DMS 273 (cell line): ENCODE measurements at regions not wholly inside any gene's neighbourhood (a gene's known extent, or its start where the extent isn't known, plus 50 kb on each side); places are given as distances from the start of the nearest gene placed in this dataset.

Source experiments
- DNase-seq: peaks from one replicate; lab custom pipeline; 2025; ENCODE audit not compliant: unreplicated experiment; lab: John Stamatoyannopoulos, UW

DNA sequence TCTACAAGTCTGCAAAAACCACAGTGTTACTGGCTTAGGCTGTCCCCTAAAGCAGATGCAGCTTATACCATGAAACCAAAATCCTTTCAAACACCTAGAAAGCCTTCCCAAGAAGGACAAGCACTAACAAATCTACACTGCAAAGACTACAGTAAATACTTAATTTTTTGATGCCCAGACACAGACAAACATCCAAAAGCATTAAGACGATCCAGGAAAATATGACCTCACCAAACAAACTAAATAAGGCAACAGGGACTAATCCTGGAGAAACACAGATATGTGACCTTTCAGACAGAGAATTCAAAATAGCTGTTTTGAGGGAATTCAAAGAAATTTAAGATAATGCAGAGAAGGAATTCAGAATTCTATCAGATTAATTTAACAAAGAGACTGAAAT, 423.5 kb downstream of the COL12A1 start:
- no peak for DNase-seq

DNA sequence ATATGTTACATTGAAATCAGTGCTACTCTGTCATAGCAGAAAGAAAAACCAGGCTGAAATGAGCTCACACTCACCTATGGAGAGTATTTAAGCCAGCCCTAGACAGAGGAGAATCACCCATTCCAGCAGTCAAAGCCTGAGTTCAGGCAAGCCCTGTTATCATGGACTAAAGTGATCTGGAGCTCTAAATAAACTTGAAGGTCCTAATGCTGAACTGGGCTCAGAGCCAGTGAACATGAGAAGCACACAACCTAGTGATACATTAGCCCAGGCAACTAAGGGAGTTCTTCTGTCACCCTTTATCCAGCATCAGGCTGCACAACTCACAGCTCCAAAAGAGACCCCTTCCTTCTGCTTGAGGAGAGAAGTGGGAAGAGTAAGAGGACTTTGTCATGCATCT, 425.0 kb downstream of the COL12A1 start:
- no peak for DNase-seq

DNA sequence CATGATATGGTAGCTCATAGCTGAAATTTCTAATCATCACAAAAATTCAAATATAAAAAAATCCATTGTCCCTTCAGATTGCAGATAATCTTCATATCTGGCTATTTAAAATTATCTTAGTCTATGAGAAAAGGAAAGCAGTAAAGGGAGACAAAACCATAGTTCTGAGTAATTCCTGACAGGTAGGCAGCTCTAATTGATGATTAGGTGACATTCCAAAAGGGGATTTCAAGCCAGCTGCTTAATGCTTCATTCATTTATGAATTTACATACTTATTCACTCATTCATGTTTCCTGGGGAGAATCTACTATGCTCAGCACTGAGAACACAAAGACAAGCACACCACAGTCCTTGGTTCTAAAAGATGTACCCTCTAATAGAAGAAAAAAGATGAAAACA, 437.1 kb downstream of the COL12A1 start:
- no peak for DNase-seq

DNA sequence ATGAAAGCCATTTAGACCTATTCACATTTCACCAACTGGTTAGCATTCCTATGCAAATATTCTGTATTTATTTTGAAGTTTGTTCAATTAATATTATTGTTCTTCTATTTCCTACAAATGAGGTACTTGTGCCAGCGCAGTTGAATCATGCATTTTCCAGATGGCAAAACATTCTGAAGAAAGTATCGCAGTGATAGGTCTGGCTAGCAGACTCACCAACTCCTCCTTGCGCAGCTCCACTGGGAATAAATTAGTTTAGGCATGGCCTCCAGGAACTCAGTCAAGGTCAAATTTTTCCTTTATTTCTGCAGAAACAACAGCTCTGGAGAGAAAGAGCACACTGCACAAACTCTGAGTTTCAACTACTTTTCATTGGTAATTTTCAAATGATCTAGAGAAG, 437.7 kb downstream of the COL12A1 start:
- DNase-seq = no peak

DNA sequence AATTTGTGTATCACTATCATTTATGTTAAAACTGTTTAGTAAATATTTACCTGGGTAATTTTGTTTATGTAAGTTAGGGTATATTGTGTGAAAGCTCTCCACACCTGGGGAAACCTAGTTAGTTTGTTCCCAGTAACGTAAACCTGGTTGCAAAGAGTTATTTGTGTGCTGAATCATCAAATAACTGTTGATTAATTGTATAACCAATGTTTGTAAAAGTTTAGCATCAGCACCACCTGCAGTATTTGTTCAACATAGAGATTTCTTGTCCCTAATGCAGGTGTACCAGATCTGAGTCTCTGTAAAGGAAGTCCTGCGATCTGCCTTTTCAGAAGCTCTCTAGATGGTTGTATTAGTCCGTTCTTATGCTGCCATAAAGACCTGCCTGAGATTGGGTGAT, 440.4 kb downstream of the COL12A1 start:
- no peak for DNase-seq

DNA sequence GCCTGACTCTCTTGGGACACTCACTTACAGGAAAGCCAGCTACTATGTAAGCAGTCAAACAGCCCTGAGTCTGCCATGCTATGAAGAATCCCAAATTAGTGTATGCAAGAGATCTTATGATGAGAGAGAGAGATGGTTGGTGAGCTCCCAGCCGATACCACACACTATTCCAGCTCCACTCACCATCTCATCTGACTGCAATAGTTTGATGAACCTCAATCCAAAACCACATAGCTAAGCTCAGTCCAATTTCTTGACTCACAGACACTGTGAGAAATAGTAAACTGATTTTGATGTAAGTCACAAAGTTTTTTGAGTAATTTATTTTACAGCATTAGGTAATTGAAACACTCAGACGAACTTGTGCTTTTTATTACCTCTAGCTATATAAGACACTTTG, 441.4 kb downstream of the COL12A1 start:
- no peak for DNase-seq

DNA sequence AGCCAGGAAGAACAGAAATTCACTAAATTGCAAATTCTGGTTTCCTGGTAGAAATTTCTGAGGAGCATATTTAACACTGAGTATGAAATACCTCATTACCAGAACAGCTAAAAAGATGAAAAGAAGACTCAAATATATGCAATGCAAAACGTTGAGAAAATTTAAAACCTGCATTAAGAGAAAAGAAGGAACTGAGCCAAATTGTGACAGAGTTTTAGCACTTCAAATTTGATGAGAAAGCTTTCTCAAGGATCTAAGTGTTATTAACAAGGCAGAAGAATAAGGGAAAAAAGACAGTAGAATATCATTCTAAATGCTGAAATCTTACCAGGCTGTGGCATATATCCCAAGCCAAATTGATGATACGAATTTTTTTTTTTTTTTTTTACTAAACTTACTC, 443.0 kb downstream of the COL12A1 start:
- no peak for DNase-seq

DNA sequence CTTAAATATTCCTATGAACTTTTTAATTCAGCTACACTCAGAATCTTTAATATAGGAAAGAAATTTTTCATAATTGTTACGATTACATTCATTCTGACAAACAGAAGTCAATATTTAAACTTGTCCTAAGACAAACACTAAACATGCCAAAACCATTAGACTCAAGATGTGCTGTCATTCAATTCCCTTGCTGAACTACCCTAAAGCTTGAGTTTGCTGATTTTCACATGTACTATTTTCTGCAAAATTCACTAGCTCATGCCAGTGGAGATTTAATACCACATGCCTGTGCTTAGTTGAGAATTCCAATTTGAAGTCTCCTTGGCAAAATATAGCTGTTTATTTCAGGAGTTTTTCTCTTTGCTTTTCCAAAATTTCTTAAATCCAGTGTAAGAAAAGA, 448.0 kb downstream of the COL12A1 start:
- DNase-seq = no peak

DNA sequence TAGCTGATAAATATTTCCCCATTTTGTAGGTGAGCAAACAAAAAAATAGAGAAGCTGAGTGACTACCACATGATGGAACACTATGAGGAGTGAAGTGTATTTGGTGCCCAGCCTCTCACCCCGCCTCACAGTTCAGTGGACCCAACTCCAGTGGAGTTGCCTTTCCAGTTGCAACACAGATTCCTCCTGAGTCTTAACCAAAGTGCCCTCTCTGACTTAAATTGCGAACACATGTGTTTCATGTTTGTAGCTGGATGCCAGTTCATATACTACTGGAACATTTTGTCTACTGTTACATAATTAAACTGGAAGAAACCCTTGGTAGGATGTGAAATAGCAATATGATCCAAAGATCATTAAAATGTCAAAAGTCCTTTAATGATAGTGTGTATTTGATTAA, 448.9 kb downstream of the COL12A1 start:
- DNase-seq = no peak

DNA sequence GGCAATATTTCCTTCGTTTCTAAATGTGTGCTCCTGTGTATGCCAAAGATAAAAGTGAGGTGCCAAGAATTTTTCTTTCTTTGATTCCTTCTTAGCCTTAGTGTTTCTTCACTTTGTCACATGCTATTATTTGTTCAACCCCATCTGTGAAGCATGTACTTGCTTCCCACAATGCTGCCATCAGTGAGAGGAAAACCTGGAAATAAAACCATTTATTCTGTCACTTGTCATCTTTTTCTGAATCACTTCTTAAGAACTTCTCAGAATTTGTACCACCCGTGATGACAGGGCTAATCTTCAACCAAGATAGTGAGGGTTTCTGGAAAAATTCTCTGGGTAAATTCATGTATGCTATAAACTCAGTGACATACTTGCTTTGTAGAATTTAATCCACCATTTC, 450.1 kb downstream of the COL12A1 start:
- DNase-seq = no peak

DNA sequence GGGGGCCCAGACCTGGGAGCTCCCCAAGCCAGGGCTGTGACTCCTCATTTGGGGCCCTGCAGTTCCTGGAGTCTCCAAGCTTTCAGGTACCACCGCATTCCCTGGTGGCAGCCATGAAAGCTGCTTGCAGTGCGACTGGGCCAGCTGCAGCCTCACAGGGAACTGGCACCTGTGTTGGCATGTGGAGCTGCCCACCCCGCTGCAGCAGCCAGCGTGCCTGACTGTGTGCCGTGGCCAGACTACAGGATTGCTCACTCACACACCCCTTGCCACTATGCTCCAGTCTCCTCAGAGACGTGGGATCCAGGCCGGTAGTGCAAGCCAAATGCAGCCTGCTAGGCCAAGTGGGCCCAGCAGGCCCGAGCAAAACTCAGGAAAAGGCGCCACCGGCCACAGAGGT, 450.7 kb downstream of the COL12A1 start:
- DNase-seq = no peak

DNA sequence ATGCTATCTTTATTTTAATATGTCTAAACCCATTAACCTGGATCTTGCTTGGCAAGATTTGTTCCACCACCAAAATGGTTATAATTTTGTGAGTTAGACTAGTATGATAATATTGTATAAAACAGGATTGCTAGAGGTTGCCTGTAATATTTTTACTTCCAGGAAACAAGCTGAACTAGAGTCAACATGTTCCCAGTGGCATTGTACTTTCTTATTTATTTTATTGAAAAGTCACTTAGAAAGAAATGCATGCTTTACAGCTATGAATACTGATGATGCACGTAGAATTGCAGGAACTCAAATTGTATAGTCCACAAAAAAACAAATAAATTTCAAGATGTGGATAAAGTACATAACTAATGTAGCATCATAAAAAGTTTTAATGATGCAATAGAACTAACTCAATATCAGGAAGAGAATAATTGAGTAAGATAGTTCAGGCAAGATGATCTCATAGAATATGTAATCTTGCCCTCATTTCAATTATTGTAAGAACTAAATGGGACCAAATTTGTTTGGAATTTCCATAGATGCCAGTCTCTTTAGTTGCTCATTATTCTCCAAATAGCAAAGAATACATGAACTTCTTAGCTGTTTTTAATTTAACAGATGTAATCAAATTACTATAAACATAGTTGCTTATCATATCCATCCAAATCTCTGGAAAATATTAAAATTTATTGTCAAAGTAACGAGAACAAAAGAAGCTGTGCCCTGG, 451.8 kb downstream of the COL12A1 start:
- DNase-seq = no peak

DNA sequence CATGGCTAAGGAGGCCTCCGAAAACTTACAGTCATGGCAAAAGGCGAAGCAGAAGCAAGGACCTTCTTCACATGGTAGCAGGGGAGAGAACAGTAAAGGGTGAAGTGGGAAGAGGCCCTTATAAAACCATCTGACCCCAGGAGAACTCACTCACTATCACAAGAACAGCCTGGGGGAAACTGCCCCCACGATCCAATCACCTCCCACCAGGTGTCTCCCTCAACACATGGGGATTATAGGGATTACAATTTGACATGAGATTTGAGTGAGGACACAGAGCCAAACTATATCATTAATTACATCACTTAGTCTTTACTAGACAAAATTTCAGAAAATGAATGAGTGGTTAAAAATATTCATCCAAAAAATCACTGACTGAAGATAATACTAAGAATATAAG, 453.6 kb downstream of the COL12A1 start:
- DNase-seq = no peak

DNA sequence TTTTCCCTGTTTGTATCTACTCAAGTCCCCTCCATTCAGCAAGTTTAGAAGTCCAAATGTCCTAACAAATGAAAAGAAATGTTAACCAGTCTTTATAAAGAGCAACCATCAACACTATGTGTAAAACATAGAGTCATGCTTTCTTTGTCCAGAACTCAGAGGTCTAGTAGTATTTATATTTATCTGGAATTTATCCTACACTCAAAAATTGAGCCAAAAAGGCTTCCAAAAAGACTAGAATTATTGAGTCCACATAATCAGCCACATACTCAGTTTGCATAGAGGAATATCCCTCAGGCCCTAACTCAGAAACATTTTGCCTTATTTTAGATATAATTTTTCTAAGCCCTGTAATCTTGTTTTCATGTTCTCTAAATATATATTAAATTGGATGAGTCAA, 455.0 kb downstream of the COL12A1 start:
- no peak for DNase-seq

DNA sequence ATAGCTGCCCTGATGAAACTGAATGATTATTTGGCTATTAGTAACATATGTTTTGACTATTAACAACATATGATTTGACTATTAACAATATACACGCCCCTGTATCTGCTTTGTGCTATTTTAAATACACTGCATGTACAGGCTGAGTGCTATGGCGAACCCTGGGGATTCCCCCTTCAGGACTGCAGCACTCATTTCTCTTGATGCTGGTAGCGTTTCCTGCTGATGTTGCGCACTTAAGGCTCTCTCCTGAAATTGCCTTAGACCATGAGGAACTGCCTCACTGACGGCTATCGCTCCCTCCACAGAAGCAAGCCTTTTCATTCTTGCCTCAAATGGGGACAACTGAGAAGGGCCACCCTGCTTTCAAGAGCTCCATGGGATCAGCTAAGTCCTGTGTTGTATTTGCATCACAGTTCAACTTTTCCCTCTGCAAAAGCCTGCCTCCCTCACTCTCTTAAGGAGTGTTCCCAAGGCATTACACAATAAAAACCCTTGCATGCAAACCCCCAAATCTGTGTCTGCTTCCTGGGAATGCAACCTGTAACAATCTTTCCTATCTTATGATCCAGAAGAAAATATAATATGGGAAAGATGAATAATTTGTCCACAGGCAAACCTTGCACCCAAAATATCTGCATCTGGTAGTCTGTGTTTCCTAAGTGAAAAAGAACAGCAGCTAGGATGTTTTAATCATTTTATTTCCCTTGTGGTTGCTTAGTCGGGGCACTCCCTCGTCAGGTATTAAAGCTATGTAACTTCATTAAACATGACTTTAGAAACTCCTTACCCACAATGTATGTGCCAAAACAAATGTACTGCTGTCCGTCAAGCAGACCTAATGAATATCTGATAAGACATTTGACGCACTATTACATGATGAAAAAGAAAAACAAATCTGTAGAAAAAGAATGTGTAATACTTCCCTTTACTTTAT, 456.4 kb downstream of the COL12A1 start:
- no peak for DNase-seq

DNA sequence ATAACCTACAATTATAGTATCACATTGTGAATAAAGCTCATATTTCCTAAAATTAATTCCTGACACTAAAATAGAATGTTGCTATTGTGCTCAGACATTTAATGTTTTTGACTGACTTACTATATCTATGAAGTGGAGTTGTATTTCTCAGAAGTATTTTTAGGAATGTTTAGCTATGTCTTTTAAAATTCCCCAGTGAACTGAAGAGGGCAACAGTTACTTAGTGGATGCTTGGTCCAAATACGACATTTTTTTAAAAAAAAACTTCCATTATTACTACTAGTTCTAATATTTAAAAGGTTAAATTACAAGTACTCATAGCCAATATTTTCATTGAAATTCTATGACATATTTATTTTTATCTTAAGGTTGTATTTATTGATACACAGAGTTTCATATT, 460.2 kb downstream of the COL12A1 start:
- DNase-seq = no peak

DNA sequence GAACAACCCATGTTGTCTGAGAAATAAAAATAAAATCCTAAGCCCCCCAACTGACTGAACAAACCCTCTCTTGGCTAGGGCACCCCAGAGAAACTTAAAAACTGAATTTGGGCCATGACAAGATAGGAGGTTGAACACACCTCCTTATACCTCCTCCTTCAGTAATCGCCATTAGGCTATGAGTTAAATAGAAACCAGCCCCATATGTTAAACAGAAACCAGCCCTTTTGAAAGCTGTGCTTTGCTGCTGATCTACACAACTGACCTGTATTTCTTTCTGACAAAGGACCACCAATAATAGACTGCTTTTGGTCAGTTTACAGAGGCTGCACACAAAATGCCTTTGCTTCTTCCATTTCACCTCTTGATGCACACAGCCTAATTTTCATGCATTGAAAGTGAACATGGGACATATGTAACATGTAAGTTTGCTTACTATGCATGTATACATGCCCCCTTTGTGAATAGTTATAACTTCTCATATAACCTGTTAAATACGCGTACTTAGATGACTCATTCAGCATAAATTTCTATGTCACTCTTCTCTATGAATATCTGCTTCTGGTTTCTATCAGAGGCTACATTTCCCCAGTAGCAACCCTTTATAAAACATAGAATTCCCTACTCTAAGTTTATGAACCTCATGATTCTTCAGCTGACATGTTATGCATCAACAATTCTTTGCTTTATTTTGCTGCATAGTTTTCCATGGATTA, 462.9 kb downstream of the COL12A1 start:
- DNase-seq = no peak

DNA sequence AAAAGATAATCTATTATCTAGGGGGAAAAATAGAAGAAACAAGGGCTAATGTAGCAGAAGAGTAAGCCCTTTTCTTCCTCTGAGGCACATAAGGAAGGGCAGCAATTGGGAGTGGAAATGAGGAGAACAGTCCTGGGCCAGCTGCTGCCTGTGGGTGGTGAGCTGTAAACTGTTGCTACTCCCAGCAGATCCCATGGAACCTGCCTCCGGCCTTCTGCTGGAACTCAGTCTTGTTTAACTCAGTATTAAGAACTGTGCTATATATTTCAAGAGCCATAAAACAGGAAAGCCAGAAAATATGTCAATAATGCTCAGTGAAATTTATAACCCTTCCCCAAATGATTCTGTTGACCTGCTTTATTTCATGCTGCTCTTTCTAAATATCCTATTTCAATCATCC, 464.2 kb downstream of the COL12A1 start:
- no peak for DNase-seq

DNA sequence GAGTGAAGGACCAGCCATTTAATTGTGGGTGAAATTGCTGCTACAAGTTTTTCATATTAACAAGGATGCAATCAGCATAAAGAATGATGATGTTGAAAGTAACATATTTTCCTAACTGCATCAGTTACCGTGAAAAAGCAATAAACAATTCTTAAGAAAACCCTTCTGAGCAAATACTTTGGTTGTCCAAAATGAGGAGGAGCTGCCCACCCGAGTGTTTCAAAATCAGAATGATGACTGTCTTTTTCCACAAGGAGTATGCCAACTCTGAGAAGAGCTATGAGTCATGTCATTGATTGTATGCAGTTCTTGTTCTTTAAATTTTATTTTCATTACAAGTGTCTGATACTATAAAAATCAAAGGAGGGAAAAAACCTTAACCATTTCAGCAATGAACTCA, 470.5 kb downstream of the COL12A1 start:
- no peak for DNase-seq

DNA sequence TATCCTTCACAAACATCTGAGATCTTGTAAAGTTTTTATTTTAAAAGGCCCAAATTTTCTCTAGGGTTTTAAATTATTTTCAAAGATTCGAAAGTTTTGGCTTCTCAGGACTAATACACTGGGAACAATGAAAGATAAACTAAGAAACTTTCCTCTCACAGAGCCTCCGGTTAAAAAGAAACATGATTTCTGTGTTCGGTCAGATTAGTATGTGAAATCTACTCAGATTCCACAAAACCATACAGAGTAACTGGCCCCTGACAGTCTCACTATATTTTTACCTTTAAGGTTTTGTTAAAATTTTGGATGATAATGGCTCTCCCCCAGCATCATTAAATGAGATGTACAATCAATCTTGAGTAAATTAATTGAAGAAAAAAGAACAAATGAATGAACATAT, 471.0 kb downstream of the COL12A1 start:
- DNase-seq = no peak

DNA sequence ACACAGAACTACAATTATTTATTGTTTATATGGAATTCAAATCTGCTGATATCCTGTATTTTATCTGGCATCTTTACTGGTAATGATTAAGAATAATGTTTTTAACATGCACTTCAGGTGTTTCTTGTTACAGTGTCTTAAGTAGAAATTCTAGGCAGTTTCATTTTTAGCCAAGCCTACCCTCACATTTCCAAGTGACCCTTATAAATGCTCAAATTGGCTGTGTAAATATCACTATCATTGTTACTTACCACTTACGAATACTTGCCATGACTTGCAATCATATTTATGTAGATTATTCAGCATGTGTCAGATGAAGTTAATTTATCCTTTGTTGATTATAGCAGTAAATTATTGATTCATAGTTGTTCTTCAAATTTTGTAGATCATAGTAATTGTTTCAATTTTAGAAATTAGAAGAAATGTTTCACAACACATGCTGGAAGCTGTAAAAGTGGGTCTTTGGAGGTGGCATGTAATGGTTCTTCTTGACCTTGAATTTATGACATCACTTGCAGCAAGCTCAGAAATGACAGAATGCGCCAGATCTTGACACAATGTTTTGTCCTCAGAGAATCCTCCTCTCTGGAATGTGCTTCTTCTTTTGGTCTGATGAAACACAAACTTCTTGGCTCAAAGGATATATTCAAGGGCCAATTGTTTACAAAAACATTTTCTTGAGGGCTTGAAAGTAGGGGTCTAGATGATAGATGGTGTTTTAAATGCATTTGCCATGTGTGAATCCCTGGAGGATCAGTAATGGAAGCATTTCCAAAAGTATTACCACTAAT, 471.8 kb downstream of the COL12A1 start:
- no peak for DNase-seq
